Neural progenitor cell (in vitro differentiated cells): ENCODE measurements at regions not wholly inside any gene's neighbourhood (a gene's known extent, or its start where the extent isn't known, plus 50 kb on each side); places are given as distances from the start of the nearest gene placed in this dataset.
"Not testable (repeated sequence)": the region's sequence is repeated elsewhere in the genome, so short reads cannot be mapped to it uniquely, and the experiment has no call there.

ENCODE experiments used
- CTCF ChIP-seq: fragments of 200-600 bp; sonication (generic); IDR thresholded peaks from 2 replicates; pipeline ENCODE4 v1.5.1; 2017; ENCODE audit warnings: antibody characterized with exemption, mild to moderate bottlenecking
- EZH2 ChIP-seq: fragments of 200-600 bp; sonication (generic); IDR thresholded peaks from 2 replicates; pipeline ENCODE4 v1.6.1; 2017; ENCODE audit warnings: antibody characterized with exemption, mild to moderate bottlenecking, moderate library complexity

GRCh38 chr5:17031659-17032277, 95.7 kb upstream of the MYO10 start:
- not testable (repeated sequence) for TF ChIP-seq CTCF, EZH2
